HUDEP-2 (cell line): ENCODE measurements at regions not wholly inside any gene's neighbourhood (a gene's known extent, or its start where the extent isn't known, plus 50 kb on each side); places are given as distances from the start of the nearest gene placed in this dataset.

Experiments used
- DNase-seq, 76 experiments: peaks; one replicate each; lab custom pipeline; 2025; ENCODE audit not compliant: unreplicated experiment in 76 of 76; lab: John Stamatoyannopoulos, UW

DNA sequence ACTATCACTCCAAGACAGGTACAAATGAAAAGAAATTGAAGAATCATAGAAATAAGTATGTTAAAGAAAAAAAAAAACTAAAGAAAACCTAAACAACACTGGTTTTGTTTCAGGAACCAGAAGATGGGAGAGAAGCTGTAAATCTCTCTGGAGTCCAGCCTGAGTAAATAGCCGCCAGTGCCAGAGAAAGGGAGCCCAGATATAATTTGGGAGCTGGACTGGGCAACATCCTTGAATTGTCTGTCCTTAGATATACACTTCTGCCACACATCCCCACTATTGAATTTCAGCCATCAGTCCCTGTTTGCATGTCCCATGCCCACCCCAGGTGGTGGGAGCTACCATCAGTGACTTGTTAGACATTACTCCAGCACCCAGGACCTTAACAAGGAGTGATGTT is 979.6 kb downstream of the DTWD2 start:
- no peak for DNase-seq

DNA sequence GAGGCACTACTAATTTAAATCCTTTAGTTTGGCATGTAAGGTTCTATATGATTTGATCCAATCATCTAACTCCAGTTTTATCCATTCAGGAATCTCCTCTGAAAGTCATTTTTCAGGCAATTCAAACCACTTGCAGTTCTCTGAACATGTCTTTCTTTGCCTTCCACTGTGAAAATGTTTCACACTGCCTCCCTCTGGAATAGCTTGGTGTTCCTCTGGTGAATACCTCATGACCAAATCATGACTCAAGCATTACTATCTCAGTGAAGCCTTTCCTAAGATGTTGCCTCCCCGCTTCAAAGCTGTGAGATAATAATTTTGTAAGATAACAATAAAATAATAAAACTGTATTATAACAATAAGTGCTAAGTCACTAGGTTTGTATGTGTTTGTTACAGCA is 981.1 kb downstream of the DTWD2 start:
- no peak for DNase-seq

DNA sequence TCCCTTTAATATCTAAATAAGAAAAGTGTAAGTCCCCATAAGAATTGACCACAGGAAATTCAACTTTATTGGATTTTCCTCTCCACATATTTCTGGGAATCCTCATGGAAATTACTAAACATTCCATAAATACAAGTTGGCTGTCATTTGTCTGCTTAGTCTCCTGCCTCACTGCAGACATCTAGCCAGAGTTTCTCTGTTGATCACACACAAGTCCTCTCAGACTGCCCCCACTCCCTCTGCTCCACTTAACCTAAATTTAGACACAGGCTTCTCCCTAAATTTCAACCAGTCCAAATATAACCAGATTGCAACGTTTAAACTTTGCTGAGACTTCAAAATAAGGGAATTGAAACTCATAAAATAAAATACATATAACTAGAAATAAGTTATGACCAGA is 982.1 kb downstream of the DTWD2 start:
- no peak for DNase-seq

DNA sequence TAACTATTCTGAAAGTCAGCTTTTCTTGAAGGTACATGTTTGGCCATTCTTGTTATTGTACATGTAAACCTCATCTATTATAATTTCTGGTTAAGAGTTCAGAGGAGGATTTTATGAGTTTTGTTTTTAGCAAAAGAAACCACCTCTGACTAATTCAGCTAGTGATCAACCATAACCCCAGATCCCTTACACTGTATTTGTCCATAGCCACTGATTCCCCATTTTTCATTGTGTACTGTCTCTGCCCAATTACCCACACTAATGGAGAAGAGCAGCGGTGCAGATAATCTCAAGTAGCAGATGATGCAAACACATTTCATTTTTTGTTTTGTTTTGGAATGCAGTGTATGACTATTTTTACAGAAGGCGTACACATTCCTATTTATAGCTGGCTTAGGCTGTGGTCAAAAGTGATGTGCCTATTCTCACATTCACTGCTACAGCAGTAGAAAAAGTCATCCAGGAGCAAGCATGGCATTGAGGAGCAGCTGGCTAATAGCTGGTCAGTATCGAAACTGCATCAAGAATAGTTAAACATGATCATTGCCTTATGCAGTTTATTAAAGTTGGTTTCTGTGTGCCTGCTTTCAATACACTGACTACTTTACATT is 988.3 kb downstream of the DTWD2 start:
- no peak for DNase-seq

DNA sequence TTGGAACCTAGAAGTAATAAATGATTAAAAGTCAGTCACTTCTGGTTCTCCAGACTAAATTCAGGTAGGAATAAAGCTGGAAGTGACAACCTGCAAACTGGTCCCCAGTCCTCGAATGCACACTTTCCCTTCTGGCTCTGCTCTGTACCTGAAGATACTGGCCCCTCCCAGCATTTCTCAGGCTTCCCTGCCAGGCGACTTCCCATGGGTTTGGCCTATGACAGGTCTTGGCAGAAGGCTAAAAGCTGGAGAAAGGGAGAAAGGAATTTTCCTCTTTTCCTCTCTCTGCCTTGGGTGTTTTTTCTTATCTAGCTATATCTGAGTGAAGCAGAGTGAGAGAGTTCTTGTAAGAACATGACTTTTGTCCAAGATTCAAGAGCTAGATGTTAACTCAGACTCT is 1005.7 kb downstream of the DTWD2 start:
- no peak for DNase-seq

DNA sequence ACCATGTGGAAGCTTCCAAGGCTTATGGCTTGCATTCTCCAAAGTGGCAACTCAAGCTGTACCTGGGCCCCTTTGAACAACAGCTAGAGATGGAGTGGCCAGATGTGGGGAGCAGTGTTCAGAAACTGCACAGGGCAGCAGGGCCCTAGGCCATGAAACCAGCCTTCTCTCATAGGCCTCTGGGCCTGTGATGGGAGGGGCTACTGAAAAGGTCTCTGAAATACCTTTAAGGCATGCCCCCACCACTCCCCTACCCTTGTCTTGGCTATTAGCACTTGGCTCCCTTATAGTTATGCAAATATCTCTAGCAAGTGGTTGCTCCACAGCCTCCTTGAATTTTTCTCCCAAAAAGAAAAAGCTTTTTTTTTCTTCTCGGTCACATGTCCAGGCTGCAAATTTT is 1014.6 kb downstream of the DTWD2 start:
- no peak for DNase-seq

DNA sequence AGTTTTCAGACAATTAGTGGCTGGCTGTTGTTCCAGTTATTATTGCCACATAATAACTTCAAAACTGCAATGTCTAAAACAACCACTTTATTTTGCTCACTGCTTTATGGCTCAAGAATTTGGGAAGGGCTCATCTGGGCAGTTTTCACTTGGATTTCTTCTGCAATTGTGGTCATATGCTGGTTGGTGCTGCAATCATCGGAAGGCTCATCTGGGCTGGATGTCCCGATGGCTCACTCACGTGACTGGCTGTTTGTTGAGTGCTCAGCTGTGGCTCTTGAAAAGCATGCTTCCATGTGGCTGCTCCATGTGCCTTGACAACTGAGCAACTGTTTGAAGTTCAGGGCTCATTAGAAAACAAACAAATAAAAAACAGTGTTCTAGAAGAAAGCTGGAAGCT is 1032.5 kb downstream of the DTWD2 start:
- no peak for DNase-seq

DNA sequence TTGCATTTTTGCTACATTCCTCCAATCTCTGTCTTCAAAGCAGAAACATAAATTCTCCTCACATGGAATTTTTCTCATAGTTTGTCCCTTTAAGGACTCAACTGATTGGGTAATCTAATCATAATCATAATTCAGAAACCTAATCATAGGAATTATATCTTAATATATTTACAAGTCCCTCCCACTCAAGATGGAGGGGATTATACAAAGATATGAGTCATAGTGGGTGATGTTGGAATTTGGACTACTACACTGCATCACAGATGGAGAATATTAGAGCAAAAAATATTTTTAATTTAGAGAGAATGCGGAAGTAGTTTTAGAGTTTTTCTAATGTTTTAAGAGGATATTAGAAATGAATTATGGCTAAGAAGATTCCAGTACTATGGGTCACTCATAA is 1034.0 kb downstream of the DTWD2 start:
- DNase-seq, result no peak

DNA sequence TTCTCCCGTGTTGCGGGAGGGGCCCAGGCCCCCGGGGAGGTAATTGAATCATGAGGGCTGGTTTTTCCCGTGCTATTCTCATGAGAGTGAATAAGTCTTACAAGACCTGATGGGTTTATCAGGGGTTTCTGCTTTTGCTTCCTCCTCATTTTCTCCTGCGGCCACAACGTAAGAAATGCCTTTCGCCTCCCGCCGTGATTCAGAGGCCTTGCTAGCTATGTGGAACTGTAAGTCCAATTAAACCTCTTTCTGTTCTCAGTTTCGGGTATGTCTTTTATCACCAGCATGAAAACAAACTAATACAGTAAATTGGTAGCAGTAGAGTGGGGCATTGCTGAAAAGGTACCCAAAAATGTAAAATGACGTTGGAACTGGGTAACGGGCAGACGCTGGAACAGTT is 1035.1 kb downstream of the DTWD2 start:
- DNase-seq, result no peak

DNA sequence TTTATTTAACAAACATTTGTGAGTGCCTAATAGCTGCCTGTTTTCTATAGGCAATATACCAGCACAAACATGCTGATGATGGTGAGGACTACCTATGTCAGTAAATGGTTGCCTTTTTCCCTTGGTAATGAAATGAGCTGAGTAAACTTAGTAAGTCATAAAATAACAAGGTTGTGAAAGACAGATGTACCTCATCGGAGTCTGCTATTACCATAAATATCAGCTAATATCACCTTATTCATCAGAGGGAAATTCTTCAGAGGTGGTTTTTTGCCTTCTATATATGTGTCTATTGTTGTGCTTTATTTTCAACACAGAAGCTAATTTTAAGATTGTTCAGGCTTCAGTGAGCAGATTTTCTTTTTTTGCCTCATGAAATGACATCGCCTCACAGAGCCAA is 1040.5 kb downstream of the DTWD2 start:
- DNase-seq, result no peak

DNA sequence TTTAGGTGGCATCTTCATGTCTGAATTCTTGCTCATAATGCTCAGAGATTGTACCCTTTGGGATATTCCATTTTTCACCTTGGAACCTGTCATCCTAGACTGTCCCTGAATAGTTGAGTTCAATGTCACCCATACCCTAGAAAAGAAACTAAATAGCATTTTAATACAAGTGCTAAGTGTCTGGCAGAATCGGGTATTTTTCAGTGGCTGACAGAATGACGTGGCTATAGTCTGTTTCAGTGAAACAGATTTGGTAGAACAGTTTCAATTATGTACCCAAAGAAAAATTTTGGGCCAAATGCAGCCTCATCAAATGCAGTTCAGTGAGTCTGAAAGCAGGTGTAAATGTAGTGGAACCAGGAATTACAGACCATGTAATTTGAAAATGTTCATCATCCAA is 1041.2 kb downstream of the DTWD2 start:
- no peak for DNase-seq

DNA sequence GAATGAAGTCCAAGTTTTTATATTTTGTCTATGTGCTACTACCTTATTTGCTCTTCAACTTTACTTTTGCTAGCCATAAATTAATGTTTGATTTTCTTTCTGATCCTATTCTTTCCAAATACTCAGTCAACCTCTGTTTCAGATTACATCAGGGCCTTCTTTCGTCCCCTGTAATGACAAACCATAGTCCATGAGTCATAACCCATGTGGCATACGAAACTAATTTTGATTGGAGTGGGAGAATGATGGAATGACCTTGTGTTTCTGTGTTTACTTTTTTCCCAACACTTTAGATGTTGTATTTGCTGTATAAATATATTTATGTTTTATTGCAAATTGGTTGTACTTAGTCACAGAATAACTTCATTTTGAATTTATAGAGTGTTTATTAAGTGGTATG is 1043.1 kb downstream of the DTWD2 start:
- no peak for DNase-seq

DNA sequence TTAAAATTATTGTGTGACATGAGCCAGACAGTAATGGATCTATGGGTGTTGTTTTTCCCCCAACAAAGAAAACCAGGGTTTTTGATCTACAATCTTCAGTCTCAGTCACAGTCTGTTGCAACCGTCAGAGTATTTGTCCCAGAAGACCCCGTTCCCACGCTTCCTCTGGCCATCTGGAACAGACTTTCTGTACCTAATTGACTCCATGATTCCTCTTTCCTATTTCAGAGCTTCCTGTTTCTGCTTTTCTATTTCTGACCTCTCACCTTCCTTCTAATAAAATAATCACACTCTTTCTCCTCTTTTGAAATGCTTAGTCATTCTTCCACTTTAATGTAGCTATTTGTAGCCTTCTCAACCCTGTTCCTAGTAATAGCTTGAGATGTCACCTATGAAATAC is 1044.8 kb downstream of the DTWD2 start:
- no peak for DNase-seq

DNA sequence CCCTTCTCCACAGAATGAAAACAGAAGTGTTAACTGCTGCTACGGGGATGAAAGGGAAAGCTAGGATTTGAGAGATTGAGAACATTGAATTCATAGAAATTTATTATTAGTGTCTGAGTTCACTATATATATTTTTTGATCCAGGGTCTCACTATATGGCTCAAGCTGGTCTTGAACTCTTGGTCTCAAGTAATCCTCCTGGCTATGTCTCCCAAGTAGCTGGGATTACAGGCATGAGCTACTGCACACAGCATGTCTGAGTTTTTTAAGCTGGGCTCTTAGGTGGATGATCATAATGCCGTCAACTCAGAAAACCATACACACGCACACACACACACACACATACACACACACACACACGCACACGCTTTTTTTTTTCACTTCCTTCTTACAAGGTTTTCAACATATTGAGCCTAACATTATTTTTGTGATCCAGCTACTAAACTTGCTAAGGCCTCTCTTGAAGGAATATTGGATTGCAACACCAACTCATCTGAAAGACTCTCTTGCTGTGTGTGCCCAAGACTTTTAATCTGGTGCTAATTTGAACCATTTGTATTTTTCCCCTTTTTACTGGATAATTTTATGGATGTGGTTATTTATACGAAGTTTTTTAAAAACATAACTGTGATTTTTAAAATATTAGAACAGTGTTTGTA is 1045.4 kb downstream of the DTWD2 start:
- DNase-seq, result no peak

DNA sequence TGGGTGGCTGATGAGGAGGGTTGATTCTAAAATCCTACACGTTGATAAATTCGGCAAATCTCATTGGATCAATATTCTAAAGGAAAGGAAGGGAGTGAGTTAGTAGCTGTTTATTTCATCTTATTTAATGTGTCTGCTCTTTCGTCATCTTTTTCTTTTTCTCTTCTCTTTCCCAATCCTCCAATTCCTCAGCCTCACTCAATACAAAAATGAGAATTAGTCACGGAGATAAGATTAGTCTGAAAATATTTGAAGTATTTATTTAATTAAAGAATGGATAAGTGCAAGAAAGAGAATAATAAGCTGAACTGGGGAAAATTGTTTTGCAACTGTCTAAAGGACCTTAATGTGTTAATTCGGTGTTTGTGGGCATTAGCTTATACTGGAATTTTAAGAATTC is 1095.1 kb downstream of the DTWD2 start:
- no peak for DNase-seq

DNA sequence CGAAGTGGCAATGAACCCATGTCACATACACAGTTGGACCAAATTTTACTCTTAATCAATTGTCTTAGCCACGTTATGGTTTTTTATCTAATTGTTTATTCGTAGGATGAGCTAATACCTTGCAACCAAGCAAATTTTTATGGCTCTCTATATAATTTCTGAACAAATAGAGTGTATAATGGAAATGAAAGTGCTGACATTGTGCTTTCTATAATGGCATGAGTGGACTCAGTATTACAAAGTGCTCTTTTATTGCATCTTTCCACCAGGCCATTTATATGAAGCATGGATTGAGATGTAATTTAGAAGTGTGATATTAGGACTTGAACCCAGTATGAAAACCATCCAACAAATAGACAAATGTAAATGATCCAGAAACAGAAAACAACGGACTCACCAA is 1096.0 kb downstream of the DTWD2 start:
- no peak for DNase-seq

DNA sequence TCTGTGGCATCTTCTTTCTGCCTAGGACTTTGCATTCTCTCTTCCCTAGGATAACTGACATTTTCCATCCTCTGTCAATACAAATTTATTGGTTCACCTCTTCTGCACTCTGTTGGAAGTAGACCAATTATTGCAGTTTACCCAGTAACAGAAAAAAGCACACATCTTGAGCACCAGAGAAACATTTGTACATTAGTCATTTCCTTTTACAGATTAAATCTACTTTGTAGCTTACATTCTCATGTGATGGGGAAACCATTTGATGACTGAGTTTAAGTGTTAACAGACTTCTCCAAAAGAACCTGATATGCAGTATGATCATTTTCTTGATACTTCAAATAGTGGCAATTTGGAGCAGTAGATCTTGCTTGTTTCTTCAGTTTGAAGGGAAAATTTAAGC is 1098.8 kb downstream of the DTWD2 start:
- DNase-seq, result peak in 4 of 76 experiments; percentile 7 to 40 (median 28)

DNA sequence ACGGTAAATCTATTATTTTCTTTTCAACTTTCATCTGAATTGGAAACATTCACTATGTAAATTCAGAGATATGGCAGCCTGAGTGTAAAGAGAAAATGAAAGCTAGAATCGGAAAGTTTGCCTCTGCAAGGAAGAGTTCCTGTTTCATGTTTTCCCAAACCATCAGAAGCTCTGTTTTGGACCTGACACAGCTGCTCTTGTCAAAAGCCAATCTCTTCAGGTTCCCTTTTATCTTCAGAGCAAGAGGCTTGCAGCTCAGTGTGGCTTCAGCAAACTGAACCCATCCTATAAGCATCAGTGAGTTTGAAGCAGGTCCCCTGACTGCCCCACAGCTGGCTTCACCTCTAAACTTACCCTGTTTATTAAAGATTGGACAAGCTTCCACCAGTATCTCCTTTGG is 1099.7 kb downstream of the DTWD2 start:
- DNase-seq, result no peak

DNA sequence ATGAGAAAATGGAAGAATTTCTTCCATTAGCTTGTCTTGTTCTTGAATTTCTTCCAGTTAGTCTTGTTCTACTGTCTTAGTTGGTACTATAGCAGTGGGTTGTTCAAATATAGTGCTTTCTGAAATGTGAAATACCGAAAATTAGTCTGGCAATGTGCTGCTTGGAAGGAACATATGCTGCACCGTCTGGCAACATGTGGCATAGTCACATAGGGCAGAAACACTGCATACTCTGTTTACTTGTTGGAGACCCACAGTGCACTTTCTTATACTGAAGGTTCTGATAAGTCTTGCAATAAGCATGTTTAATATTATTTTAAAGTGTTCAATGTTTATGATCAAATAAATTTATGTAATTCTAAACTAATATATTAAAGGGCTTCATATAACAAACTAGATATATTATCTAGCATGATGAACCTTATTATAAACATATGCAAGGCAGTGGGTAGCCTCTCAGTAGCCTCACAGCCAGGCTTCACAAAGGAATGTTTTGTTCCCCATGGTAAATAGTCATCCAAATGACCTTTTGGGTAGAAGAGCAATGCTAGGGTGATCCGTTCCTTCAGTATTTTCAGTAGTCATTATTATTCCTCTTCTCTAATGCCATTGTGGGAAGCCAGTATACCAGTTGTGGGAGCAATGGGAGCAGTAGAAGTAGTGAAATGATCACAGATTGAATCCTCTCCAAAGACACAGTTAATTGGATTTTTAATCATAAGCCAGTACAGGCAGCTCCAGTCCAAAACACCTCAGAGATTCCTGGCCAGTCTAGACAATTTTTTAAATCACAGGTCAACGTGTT is 1106.7 kb downstream of the DTWD2 start:
- no peak for DNase-seq

DNA sequence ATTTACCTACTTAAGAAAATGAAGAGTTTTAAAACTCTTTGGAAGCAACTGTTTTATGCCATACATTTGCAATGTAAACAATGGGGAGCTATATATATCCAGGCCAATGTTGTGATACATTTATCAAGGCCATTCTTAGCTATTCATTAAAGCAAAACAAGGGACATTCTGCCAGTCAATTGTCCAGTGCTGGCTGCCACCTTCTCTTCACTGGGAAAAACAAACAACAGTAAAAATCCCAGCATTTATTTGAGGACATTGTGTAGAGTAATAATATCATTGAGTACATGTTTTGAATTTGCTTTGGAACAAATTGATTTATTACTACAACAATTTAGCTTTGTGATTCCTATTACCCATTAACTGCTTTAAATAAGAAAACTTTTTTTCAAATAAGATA is 1107.4 kb downstream of the DTWD2 start:
- no peak for DNase-seq

DNA sequence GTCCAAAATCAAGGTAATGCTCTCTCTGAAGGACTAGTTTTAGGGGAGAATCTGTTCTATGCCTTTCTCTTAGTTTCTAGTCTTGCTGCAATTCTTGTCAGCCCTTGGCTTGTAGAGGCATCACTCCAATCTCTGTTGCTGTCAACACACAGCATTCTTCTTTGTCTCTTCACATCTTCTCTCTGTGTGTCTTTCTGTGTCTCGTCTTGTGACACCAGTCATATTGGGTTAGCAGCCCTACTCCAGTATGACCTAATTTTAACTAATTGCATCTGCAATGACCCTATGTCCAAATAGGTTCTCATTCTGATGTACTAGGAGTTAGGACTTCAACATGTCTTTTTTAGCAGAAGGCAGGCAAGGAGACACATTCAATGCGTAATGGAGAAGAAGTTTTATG is 1110.6 kb downstream of the DTWD2 start:
- DNase-seq, result no peak

DNA sequence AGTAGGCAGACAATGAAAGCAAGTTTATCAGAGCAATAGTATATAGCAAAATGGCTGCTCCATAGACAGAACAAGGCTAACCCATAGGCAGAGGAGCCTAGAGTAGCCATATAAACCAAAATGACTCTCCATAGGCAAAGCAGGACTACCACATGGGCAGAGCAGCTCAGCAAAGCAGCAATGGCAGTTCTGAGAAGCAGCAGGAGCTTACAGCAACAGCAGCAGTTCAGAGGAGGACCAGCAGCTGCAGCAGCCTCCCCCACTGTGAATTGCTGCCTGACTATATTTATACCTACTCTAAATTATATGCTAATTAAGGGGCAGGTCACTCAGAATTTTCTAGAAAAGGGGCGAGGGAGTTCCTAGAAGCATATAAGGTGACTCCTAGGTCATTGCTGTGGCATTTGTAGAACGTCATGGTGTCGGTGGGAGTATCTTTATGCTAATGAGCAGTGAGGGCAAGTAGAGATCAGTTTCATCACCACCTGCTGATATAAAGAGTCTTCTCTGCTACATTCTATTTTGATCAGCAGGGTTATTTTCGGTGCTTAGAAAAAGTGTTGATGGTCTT is 1115.5 kb downstream of the DTWD2 start:
- DNase-seq, result no peak
